KMS-11 (cell line): ENCODE measurements at regions not wholly inside any gene's neighbourhood (a gene's known extent, or its start where the extent isn't known, plus 50 kb on each side); places are given as distances from the start of the nearest gene placed in this dataset.

Source experiments
- H2AFZ ChIP-seq: fragments of 200-600 bp; sonication (generic); 2 replicates; pipeline ENCODE4 v1.6.1; 2016; ENCODE audit warnings: antibody characterized with exemption, mixed run types, low read depth
- H3K27ac ChIP-seq: fragments of 200-600 bp; sonication (generic); 2 replicates; pipeline ENCODE4 v1.6.1; 2016; ENCODE audit warnings: mild to moderate bottlenecking, mixed run types
- H3K27me3 ChIP-seq: fragments of 200-600 bp; sonication (generic); 2 replicates; pipeline ENCODE4 v1.6.1; 2017; ENCODE audit warnings: mild to moderate bottlenecking, low read depth, mixed run types, moderate library complexity; ENCODE audit not compliant: insufficient read depth
- H3K36me3 ChIP-seq: fragments of 200-600 bp; sonication (generic); 2 replicates; pipeline ENCODE4 v1.6.1; 2017; ENCODE audit warnings: mild to moderate bottlenecking, mixed run types; ENCODE audit not compliant: insufficient read depth
- H3K4me1 ChIP-seq: fragments of 200-600 bp; sonication (generic); 2 replicates; pipeline ENCODE4 v1.6.1; 2016; ENCODE audit warnings: mild to moderate bottlenecking, low read depth, mixed run types; ENCODE audit not compliant: poor library complexity, severe bottlenecking
- H3K4me2 ChIP-seq: fragments of 200-600 bp; sonication (generic); 2 replicates; pipeline ENCODE4 v1.7.0; 2016; ENCODE audit warnings: mild to moderate bottlenecking, mixed run types
- H3K4me3 ChIP-seq: fragments of 200-600 bp; sonication (generic); IDR thresholded peaks from 2 replicates; pipeline ENCODE4 v1.6.1; 2017; ENCODE audit warnings: low read depth, low read length, mixed read lengths; ENCODE audit not compliant: insufficient read depth
- H3K79me2 ChIP-seq: fragments of 200-600 bp; sonication (generic); 2 replicates; pipeline ENCODE4 v1.6.1; 2016; ENCODE audit warnings: low read depth, mixed run types; ENCODE audit not compliant: insufficient read depth
- H3K9ac ChIP-seq: fragments of 200-600 bp; sonication (generic); 2 replicates; pipeline ENCODE4 v1.6.1; 2016; ENCODE audit warnings: mild to moderate bottlenecking, mixed run types
- H4K20me1 ChIP-seq: fragments of 200-600 bp; sonication (generic); 2 replicates; pipeline ENCODE4 v1.6.1; 2016; ENCODE audit warnings: mild to moderate bottlenecking, mixed run types; ENCODE audit not compliant: insufficient read depth
- CTCF ChIP-seq: fragments of 200-600 bp; sonication (generic); conservative IDR thresholded peaks from 2 replicates; pipeline ENCODE4 v1.6.1; 2017; ENCODE audit warnings: low read depth, mild to moderate bottlenecking, antibody characterized with exemption, low read length, moderate library complexity, mixed read lengths

- no peak overlapping the region for H3K4me2 ChIP-seq
- no peak overlapping the region for H3K9ac ChIP-seq
- H3K27ac ChIP-seq: no peak overlapping the region
- TF ChIP-seq CTCF: no peak
- H4K20me1 ChIP-seq: no peaks in the 10 kb centered on the region
- H3K27me3 ChIP-seq: no peaks in the 10 kb centered on the region
- no peak overlapping the region for H2AFZ ChIP-seq
- no peaks in the 10 kb centered on the region for H3K36me3 ChIP-seq
- no peaks in the 10 kb centered on the region for H3K4me1 ChIP-seq
- no peaks in the 10 kb centered on the region for H3K79me2 ChIP-seq
- H3K4me3 ChIP-seq: no peak overlapping the region
Measured at GRCh38 chr2:59588286-59588685, 965.2 kb downstream of the BCL11A start.

DNA sequence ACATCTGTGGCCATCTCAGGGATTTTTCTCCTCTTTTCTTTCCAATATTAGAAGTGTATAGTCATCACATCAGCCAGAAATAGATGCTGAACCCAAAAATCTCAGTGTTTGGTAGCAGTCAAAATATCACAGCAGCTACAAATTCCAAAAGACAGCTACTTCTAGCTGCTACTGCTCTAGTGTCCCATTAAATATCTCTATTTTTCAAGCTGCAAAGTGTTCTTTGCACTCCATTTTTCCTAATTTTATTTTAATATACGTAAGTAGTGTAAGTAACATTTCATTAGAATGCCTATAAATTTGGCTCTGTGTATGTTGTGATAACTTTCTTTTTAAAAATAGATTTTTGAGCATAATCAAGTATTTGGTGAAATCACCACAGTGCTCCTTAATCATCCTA, 967.3 kb downstream of the BCL11A start:
- Histone ChIP-seq H3K9ac (no peak overlapping the region), H3K4me1 (no peaks in the 10 kb centered on the region), H2AFZ (no peak overlapping the region), H3K4me2 (no peak overlapping the region), H3K4me3 (no peak overlapping the region), H3K27ac (no peak overlapping the region), H3K27me3 (no peaks in the 10 kb centered on the region), H3K79me2 (no peaks in the 10 kb centered on the region), H3K36me3 (no peaks in the 10 kb centered on the region), H4K20me1 (no peaks in the 10 kb centered on the region)
- TF ChIP-seq CTCF: no peak

- no peaks in the 10 kb centered on the region for H3K4me1 ChIP-seq
- no peaks in the 10 kb centered on the region for H3K36me3 ChIP-seq
- H4K20me1 ChIP-seq: no peaks in the 10 kb centered on the region
- H3K4me3 ChIP-seq: no peak overlapping the region
- no peak overlapping the region for H3K9ac ChIP-seq
- H3K27ac ChIP-seq: no peak overlapping the region
- H3K79me2 ChIP-seq: no peaks in the 10 kb centered on the region
- H3K4me2 ChIP-seq: no peak overlapping the region
- no peak overlapping the region for H2AFZ ChIP-seq
- H3K27me3 ChIP-seq: no peaks in the 10 kb centered on the region
- no peak for TF ChIP-seq CTCF
Measured at GRCh38 chr2:59585655-59586054, 967.8 kb downstream of the BCL11A start.

DNA sequence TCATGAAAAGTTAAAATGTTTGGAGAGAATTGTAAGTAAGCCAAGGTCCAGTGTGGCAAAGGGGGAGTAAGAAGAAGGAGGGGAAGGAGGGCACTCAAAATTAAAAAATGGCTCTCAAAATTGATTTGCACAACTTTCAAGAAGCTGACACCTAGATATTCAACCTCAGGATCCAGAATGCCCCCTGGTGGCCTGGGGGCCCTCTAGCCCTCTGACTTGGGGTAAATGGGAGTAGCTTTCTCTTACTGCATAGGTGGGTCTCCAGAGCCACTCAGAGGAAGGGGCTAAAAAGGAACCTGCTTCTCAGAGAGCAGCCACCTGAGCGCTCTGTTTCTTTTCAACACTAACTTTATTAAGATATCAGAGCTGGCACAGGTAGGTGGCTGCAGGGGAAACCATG, 968.5 kb downstream of the BCL11A start:
- no peak overlapping the region for H3K4me3 ChIP-seq
- no peak overlapping the region for H3K9ac ChIP-seq
- H3K27ac ChIP-seq: no peak overlapping the region
- no peak overlapping the region for H3K4me2 ChIP-seq
- no peaks in the 10 kb centered on the region for H3K79me2 ChIP-seq
- no peaks in the 10 kb centered on the region for H3K36me3 ChIP-seq
- peak; percentile 40 for TF ChIP-seq CTCF
- no peaks in the 10 kb centered on the region for H3K27me3 ChIP-seq
- H4K20me1 ChIP-seq: no peaks in the 10 kb centered on the region
- H3K4me1 ChIP-seq: no peaks in the 10 kb centered on the region
- no peak overlapping the region for H2AFZ ChIP-seq
